Bone marrow (tissue), 2 donors: ENCODE measurements at regions not wholly inside any gene's neighbourhood (a gene's known extent, or its start where the extent isn't known, plus 50 kb on each side); places are given as distances from the start of the nearest gene placed in this dataset.

Experiments used
- DNase-seq, 2 donors: peaks; one replicate each; lab custom pipeline; 2025; lab: John Stamatoyannopoulos, UW

DNA sequence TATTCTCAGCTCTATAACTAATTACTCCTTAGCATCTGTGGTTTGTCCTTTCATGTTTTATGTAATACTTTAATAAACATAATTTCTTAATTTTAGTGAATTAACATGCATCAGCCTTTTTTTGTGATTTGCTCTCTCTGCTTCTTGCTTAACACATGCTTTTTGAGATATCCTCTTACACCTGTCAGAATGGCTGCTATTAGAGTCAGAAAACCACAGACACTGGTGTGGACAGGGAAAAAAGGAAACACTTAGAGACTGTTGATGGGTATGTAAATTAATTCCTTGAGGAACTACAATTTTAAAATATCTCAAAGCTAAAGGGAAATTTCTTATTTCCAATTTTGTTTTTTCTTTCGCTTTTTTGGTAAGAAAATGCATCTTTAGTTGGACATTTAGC, 549.0 kb downstream of the ZNF804A start:
- no peak for DNase-seq

DNA sequence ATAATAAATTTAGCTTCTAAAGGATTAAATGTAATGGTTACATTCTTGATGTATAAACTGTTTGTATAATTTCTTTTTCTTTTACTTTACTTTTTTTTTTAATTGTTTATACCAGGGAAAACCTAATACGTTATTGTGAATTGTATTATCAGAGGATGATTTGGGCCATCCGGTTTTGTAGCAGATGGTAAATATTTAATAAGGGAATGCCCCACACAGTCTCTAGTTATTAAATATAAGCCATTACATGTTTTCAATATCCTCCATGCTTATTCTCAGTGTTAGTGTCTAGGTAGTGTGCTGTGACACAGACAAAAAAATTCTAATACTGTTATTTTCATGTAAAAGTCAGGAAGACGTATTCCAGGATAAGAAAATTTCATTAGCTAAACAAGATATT, 553.9 kb downstream of the ZNF804A start:
- DNase-seq = no peak

DNA sequence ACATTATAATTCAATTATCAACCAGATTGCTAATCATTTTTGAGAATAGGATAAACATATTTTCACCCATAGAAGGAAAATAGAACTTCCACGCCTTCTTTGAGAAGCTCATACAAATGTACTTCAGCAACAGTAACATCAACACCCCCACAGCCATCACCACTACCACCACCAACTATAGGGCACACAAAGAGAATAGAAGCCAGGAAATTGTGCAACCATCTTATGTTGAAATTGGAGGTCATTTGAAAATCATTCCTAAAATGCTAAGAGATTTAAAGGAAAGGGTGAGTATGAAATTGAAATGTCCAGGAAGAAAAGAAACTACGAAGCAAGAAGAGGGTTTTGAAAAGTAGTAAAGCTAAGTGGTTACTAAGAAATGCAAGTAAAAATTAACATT, 563.4 kb downstream of the ZNF804A start:
- no peak for DNase-seq

DNA sequence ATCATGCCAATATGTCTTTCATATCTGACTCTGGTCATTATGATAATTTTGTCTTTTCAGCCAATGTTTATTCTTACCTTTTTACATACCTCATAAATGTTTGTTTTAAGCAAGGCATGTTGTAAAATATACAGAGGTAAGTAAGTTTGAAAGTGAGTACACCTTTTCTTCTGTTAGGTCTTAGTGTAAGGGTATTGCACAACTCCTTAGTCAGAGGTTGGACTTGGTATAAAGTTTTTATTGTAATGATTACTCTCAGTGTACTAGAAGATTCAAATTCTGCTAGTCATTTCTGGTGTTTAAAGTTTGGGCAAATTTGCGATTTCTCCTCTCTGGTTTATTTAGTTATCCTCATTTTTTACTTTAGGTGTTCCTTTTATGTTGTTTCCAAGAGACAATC, 564.3 kb upstream of the FSIP2 start:
- DNase-seq = no peak

DNA sequence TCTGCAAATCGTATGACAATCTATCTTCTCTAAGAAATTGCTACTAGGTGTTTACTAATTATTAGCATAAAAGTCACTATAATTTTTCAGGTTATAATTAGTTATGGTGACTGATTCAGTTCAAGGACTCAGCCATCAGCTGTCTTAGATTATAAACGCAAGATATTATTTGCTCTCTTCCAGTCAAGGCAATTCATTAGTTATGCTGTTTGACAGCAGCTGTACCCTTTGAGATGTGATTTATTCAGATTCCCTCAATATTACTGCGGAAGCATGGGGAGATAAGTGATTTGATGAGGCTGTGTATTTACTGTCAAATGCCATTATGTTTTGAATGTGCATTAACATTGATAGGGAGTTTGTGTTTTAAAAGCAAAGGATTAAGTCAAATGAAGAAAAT, 558.9 kb upstream of the FSIP2 start:
- no peak for DNase-seq

DNA sequence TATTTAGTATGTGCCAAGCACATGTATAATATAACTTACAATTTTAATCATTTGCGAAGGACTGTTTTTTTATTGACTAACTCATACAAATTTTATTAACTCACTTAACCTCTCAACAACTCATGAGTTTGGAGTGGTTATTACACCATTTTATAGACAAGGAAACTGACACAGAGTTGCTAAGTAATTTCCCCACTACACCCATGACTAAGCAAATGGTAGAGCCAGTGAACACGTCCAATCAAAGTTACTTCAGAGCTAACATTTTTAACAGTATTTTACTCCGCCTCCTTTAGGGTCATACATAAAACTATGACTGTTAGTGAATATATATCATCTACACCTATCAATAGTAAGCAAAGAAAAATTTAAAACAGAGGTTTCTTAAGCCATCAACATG, 556.7 kb upstream of the FSIP2 start:
- DNase-seq = no peak

DNA sequence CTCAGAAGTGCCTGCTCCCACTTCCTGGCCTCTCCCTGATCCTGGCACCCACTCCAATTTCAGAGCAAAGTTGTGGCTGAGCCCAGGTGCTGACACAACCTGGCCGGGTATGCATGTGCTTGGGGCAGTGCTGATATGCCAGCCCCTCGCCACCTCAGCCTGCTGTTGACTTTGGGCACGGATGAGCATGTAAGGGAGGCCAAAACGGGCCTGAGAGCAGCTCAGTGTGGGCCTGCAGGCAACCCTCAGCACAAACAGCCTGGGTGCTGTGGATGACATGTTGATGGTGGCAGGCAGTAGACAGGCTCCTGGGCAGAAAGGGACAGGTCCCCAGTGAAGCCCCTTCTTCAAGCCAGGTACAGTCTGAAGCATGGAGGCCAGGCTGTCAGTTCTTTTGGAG, 553.6 kb upstream of the FSIP2 start:
- no peak for DNase-seq

DNA sequence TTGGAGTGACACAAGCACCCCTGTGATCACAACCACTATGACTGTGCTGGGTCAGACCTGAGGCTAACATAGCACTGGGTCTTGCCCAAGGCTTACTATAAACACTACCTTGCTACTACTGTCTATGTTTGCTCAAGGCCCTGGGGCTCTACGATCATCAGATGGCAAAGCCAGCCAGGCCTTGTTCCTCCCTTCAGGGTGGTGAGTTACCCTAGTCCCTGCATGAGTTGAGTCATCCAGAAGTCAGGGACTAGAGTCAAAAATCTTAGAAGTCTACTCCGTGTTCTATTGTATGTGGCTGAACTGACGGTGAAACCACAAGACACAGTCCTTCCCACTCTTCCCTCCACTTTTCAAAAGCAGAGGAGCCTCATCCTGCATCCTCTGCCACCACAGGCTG, 551.2 kb upstream of the FSIP2 start:
- no peak for DNase-seq

DNA sequence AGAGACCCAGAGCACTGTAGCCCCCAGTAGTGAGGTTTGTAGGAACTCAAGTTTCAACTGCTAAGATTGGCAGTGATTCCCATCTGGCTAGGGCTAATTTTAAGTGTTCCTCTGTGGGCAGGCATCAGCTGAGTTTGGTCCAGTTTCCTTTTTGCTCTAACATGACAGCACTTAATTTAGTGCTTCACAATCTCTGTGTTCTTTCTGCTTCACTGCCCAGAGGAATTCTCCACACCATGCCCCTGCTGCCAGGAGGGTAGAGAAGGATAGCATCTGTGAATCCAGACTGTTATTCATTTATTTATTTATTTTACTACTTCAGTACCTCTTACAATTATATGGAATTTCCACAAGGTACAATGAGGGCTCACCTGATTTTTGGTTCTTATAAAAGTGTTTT, 549.9 kb upstream of the FSIP2 start:
- no peak for DNase-seq

DNA sequence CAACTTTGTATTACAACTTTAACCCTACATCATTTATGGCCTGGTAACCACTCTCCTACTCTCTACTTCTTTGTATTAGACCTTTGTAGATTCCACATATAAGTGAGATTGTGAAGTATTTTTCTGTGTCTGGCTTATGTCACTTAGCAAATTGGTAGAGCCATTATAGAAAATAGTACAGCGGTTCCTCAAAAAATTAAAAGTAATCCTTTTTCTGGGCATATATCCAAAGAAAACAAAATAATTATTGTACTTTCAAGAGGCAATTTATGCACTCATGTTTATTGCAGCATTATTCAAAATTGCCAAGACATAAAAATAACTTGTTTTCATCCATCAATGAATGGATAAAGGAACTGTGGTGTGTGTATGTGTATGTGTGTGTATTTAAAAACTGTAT, 537.5 kb upstream of the FSIP2 start:
- no peak for DNase-seq

DNA sequence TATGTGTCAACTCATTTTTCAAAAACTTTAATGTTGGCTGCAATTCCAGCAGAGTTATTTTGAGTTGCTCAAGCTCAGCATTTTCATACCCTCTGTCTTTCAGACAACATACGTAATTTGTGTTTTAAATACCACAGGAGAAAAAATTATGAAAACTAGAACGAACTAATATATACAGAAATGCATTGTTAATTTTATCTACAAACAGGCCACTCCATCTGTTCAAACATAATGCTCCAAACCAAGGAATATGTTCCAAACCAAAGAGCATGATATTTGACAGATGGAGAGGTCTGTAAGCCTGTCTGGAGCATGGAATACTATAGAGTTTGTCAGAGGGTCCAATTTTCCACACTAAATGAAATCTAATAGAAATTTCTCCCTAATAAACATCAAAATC, 536.2 kb upstream of the FSIP2 start:
- no peak for DNase-seq

DNA sequence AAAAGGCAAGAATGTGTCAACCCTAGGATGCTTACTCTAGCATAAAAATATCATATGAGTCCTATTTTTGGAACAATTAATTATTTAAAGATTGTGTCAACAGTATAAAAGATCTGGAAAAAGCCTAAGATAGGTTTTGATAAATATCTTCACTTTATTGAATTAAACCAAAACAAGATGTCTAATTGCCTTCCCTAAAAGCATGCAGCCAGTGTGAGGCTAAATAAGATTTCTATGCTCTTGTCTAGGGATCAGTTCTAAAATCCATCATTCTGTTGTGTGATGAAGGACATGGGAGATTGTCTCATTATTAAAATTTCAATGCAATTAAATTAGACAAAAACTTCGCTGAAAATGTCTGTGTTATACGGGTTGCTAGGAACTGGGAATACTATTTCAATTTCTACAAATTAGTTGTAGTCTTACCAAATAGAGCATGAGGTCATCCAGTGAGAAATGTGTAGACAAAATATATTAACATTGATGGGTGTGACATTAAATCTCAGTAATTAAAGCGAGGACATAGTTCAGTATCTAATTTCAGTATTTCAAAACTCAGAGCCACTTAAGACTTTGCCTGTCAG, 535.6 kb upstream of the FSIP2 start:
- no peak for DNase-seq

DNA sequence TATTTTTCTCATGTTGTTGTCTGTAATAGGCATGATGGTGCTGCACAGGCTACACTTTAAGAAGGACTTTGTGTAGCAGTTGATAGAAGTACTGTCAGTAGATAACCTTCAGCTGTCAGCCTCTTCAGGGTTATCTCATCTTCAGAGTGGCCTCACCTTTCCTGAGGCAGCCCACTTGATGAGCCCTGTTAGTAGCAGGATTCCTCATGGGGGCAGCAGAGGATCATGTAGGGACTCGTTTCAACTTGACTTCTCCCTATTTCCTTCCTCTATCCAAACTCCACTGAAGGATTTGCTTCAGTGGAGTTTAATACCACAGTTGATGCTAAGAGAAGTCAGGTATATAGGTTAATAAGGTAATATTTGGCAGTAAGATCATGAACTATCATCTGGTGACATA, 530.3 kb upstream of the FSIP2 start:
- DNase-seq = no peak

DNA sequence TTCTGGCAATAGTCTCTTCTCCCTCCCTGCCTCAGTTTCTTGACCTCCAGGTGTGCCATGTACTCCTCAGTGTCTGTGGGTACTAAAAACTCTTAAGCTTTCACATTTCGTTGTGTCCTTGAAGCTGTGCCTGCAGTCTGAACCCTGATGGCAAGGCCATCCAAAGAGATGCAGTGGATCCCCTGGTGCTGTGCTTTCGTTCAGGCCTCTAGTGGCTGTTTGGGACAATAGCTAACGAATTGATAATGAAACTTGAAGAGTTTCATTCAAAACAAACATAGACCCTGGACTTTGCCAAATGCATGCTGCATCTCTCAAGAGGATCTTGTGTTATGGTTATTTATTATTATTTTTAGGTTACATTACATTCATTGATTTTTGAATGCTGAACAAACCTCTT, 523.1 kb upstream of the FSIP2 start:
- no peak for DNase-seq

DNA sequence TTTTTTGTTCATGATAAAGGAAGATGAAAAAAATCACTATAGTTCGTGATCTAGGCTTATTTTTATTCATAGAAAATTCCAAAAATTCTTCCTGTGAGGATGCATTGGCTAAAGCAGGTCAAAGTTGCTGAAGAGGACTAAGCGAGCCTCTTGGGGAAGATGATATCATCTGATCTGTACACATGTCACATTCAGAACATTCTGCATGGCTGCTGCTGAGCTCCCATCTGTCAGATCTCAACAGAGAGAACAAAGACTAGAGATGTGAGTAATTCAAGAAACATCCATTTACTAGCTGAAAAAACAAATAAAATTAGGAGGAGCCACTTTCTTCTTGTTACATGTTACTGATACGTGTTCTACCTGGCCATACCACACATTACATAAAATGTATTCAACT, 518.6 kb upstream of the FSIP2 start:
- no peak for DNase-seq

DNA sequence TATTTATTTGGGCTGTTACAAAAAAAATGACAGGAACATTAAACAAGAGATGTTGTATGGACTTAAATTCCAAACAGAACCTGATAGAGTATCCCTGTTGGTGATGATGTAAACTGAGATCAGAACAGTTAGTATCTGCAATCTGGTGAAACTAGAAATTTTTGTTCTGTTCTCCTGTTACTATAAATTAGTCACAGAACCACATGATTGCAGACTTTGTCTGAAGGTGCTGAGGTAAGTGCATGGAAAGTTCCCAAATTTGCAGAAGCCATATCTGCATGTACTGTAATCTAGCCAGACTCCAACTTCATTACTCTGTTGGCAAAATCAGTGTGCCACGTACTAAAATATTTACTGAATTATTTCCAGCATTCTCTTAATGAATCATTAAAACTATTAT, 516.3 kb upstream of the FSIP2 start:
- no peak for DNase-seq

DNA sequence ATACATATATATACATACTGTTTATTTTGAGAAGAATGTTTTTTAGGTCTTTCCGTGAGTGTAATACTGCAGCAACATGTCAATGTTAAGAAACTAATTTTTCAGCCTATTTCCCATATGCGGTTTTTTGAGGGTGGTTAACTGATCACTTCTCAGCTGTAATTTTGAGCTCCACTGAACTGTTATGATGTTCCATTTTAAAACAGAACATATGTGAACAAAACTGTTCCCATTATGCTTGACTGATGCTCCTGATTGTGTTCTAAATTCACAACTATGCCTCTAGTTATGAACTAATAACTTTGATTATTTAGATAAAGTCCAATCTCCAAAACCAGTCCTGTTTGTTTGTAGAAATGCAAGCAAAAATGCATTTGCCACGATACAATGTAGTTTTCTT, 511.2 kb upstream of the FSIP2 start:
- DNase-seq = no peak

DNA sequence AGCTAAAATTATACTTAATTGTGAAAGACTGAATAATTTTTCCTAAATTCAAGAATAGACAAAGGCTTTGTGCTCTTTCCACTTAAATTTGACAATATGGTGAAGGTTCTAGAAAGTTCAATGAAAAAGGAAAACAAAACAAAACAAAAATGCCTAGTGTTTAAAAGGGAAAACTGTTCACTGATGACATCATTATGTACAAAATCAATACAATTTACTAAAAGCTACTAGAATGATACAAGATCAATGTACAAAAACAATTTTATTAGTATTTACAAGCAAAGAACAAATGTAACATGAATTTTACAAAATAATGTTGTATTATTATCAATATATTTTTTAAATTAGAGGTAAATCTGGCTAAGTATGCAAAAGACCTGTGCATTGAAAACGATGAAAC, 499.1 kb upstream of the FSIP2 start:
- DNase-seq = no peak

DNA sequence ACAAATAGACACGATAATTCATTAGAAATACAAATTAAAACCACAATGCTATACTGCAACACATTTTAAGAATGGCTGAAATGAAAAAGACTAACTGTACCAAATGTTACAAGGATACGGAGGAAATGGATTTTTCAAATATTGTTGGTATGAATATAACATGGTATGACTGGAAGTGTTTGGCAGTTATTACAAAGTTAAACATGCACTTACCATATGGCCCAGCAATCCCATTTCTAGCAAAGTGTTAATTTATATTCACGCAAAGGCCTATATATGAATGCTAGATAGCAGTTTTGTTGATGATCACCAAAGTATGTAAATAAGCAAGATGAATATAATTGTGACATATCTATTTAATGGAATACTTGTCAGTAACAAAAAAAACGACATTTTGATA, 497.8 kb upstream of the FSIP2 start:
- no peak for DNase-seq

DNA sequence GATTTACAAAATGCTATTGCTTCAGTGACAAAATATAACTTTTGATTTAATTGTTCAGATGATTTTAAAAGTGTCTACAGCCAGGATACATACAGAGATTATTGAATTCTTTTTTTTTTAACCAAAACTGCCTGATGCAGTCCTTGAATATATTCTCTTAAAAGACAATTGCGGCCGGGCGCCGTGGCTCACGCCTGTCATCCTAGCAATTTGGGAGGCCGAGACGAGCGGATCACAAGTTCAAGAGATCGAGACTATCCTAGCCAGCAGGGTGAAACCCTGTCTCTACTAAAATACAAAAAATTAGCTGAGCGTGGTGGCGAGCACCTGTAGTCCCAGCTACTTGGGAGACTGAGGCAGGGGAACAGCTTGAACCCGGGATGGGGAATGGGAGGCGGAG, 497.0 kb upstream of the FSIP2 start:
- no peak for DNase-seq

DNA sequence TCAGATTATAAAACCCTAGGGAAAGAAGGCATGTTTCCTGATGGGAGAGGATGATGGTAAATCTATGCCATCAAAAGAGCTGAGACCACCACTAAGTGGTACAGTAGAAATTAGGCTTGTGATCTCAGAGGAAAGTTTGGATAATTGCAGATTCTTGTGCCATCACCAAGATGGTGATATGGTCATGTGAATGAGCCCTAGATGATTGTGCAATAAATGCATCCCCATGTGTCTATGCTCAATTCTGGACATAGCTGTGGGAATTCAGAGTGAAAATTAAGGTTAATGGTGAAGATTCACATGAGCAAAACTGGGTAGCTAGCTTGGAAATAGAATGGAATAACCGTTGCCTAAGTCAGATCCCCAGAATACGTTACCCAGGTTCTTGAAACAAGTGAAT, 496.1 kb upstream of the FSIP2 start:
- DNase-seq = no peak

DNA sequence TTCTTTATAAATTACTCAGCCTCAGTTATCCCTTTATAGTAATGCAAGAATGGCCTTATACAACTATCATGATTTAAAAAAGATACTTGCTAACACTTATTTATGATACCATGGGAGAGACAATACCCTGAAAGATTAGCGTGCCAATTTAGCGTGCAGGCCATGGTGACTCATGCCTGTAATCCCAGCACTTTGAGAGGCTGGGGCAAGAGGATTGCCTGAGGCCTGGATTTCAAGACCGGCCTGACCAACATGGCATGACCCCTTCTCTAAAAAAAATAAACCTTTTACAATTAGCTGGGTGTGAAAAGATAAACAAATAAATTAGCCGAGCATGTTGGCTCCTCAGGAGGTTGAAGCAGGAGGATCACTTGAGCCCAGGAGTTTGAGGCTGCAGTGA, 493.4 kb upstream of the FSIP2 start:
- no peak for DNase-seq

DNA sequence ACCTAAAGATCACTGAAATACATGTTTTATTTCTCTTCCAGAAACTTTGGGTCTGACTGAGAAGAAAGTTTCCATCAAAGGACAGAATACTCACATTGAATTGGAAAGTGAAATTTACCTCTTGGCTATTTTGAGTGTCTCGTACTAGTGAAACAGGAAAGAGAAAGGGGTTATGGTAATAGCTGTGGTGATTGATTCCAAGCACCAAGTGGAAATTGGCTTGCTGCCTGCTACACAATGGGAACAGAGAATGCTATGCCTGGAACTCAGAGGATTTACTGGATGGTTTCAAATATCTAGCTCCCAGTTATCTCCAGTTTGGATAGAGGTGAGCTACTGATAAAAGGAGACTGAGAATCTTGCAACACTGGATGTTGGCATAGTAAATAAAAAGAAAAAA, 492.8 kb upstream of the FSIP2 start:
- DNase-seq = no peak

DNA sequence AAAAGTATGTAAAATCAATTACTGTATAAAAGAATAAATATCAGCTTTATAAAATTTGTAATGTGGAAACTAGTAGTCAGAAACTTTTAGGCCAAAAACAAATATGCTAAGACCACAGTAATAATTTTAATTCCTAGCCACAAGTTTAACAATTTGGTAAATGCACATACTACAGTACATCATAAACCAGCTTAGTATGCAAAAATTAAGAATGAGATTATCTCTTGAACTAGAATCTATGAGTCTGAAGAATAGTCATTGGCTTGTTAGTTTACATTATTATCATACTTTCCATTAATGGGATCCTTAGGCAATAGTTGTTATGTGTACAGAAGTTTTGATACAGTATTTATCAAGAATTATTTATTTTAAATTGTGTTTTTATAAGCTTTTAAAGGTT, 491.9 kb upstream of the FSIP2 start:
- DNase-seq = no peak

DNA sequence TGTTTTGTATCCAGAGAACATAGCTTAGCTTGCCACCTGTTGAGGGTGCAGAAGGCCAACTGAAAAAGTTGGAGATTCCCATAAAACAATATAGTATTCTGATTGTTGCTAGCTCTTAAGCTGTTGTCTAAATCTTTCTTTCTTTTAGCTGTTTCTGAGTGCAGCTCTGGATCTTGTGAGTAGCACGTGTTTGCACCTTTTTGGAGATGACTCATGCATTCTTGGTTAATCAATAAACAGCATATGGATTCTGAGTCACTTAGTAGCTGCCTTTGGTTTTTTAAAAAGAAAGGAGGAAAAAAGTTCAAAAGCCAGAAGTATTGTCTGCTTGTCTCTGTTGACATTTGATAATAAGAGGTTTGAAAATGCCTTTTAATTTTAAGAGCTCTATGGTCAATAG, 483.0 kb upstream of the FSIP2 start:
- no peak for DNase-seq
